Activated CD8-positive, alpha-beta T cell treated with anti-CD3 and anti-CD28 coated beads for 36 hours (primary cell): ENCODE measurements at regions not wholly inside any gene's neighbourhood (a gene's known extent, or its start where the extent isn't known, plus 50 kb on each side); places are given as distances from the start of the nearest gene placed in this dataset.

ENCODE experiments used
- ATAC-seq: fragments of 200-7000 bp; cut with Tn5 transposase; one replicate; pipeline ENCODE4 v1.10.0; 2021; ENCODE audit warnings: mild to moderate bottlenecking, moderate library complexity
- CTCF ChIA-PET: fragments of 350-600 bp; sonication (Branson Sonifier 250); formaldehyde crosslinking; loops from one replicate; lab custom pipeline; 2021; ENCODE audit warnings: antibody characterized with exemption; lab: Charles Lee
- POLR2A ChIA-PET: fragments of 350-600 bp; sonication (Branson Sonifier 250); formaldehyde crosslinking; loops from one replicate; lab custom pipeline; 2021; ENCODE audit warnings: antibody characterized with exemption; lab: Charles Lee
- DNase-seq: peaks from one replicate; pipeline ENCODE4 v3.0.0-alpha.2; 2020
- H3K27ac Mint-ChIP-seq: one replicate; pipeline ENCODE4 v1.8.0; 2021; ENCODE audit warnings: mild to moderate bottlenecking, mixed read lengths
- H3K27me3 Mint-ChIP-seq: one replicate; pipeline ENCODE4 v1.8.0; 2021; ENCODE audit warnings: mixed read lengths
- H3K36me3 Mint-ChIP-seq: one replicate; pipeline ENCODE4 v1.8.0; 2021; ENCODE audit warnings: low read depth, mixed read lengths
- H3K4me1 Mint-ChIP-seq: one replicate; pipeline ENCODE4 v1.8.0; 2021; ENCODE audit warnings: low read depth, mixed read lengths
- H3K4me3 Mint-ChIP-seq: one replicate; pipeline ENCODE4 v1.8.0; 2021; ENCODE audit warnings: mild to moderate bottlenecking, moderate library complexity, mixed read lengths
- H3K9me3 Mint-ChIP-seq: one replicate; pipeline ENCODE4 v1.8.0; 2021; ENCODE audit warnings: mixed read lengths
- intact Hi-C: fragments of 100-400 bp; cut with micrococcal nuclease; formaldehyde crosslinking; loops from one replicate; pipeline ENCODE4 v1.10.0; 2022
- TF ChIP-seq, protein P1 (sequence below): fragments of 200-600 bp; IDR thresholded peaks from one replicate; pipeline ENCODE4 v1.8.0; 2022; ENCODE audit warnings: antibody characterized with exemption, mild to moderate bottlenecking

DNA sequence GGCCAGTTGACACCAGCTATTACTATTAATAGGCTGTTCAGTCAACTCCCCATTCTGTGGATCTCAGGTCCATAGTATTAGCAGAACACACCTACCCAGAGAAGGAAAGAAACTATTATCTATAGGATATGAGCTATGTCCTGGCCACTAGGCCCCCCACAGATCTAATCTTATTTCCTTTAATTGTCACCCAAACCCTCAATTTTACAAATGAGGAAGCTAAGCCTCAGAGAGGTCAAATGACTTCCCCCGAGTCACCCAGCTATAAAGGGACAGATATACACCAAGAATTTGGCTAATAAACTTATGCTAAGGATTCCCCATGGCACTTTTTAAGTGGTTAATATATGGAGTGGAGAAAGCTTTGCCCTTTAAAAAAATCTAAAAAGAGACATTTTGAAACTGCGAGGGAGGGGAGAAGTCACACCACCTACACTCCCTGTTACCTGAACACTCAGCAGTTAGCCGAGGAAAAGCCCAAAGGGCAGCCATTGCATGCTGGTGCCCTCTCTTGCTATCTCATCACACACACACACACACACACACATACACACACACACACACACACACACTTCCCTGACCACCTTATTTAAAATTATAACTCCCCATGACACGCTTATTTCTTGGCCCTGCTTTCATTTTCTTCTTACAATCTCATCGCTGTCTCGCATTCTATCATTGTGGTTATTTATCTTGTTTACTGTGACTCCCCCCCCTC is 157.0 kb upstream of the ADO start:
- peak; percentile 60 for ATAC-seq
- intact Hi-C loops, result loop anchor here (2.0 kb wide), 1 partner anchor 33 kb away; no protein-coding TSS in a partner anchor
- peak overlapping the region; percentile 18 for H3K27ac Mint-ChIP-seq

DNA sequence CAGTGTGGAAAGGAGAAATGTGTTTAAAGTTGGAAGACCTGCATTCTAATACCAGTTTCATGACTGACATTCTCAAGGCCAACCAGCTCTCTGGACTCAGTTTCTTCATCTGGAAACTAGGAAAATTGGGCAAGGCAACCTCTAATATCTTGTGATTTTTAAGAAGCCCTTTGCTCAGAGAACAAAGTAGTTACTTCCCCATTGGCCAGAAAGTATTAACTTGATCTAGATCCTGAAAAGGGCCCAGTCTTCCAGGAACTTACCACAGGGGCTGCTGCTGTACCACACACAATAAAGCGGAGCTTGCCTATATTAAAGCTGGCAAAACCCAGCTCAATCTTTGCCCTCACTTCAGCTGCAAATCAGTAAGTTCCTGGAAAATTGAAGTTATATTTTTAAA is 155.6 kb upstream of the ADO start:
- Mint-ChIP-seq H3K27ac (no peak overlapping the region), H3K36me3 (no peaks in the 10 kb centered on the region), H3K9me3 (peaks cover 2% of the 10 kb centered on the region), H3K27me3 (no peaks in the 10 kb centered on the region), H3K4me3 (no peak overlapping the region), H3K4me1 (peaks cover 49% of the 10 kb centered on the region)
- intact Hi-C loops, result no loop called here
- TF ChIP-seq, protein P1, sequence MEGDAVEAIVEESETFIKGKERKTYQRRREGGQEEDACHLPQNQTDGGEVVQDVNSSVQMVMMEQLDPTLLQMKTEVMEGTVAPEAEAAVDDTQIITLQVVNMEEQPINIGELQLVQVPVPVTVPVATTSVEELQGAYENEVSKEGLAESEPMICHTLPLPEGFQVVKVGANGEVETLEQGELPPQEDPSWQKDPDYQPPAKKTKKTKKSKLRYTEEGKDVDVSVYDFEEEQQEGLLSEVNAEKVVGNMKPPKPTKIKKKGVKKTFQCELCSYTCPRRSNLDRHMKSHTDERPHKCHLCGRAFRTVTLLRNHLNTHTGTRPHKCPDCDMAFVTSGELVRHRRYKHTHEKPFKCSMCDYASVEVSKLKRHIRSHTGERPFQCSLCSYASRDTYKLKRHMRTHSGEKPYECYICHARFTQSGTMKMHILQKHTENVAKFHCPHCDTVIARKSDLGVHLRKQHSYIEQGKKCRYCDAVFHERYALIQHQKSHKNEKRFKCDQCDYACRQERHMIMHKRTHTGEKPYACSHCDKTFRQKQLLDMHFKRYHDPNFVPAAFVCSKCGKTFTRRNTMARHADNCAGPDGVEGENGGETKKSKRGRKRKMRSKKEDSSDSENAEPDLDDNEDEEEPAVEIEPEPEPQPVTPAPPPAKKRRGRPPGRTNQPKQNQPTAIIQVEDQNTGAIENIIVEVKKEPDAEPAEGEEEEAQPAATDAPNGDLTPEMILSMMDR, result no peak
- POLR2A ChIA-PET, result interaction anchor here (0.8 to 0.9 kb wide), 2 partner anchors 11 to 55 kb away, joined by 3 read pairs; no protein-coding TSS in a partner anchor
- DNase-seq, result no peak
- ATAC-seq, result no peak
- CTCF ChIA-PET, result interaction anchor here (0.9 to 3.5 kb wide), 5 partner anchors 11 to 169 kb away, joined by 3 to 23 read pairs (median 4); no protein-coding TSS in a partner anchor

More for the DNA sequence above, 157.0 kb upstream of the ADO start:
- Mint-ChIP-seq H3K4me1 (peaks cover 50% of the 10 kb centered on the region), H3K27me3 (no peaks in the 10 kb centered on the region), H3K9me3 (no peaks in the 10 kb centered on the region), H3K4me3 (peak overlapping the region; percentile 0), H3K36me3 (no peaks in the 10 kb centered on the region)
- POLR2A ChIA-PET, result interaction anchor here (0.9 to 1.9 kb wide), 4 partner anchors 9 to 164 kb away, joined by 5 to 11 read pairs (median 5); partner anchors contain the start of gene ADO
- peak; percentile 67 for DNase-seq
- TF ChIP-seq, protein P1, result no peak
- CTCF ChIA-PET, result interaction anchor here (0.6 to 3.5 kb wide), 7 partner anchors 10 to 170 kb away, joined by 3 to 23 read pairs (median 4); no protein-coding TSS in a partner anchor

DNA sequence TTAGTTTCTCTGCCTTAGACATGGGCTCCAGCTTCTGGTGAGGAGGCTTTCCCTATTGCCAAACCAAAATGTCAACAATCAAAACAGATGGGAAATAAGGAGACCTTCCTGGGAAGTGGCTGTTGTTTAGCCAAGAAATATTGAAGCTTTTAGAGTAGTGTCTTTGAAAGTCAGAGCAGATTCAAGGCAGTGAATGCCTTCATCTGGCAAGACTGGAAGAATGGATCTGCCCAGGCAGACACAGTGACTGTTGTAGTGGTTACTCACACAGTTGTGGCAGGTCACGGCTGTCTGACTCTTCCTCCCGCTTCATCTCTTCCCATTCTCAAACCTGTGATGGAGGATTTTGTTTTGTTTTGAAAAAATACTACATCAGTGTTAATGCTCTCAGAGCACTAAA is 154.1 kb upstream of the ADO start:
- H3K27me3 Mint-ChIP-seq, result no peaks in the 10 kb centered on the region
- DNase-seq (no peak), ATAC-seq (no peak)
- intact Hi-C loops, result no loop called here
- ChIA-PET POLR2A (no interaction called here), CTCF (interaction anchor here (1.4 to 3.5 kb wide), 2 partner anchors 12 to 39 kb away, joined by 4 to 23 read pairs; no protein-coding TSS in a partner anchor)
- H3K4me3 Mint-ChIP-seq, result no peak overlapping the region
- H3K9me3 Mint-ChIP-seq, result peaks cover 2% of the 10 kb centered on the region
- TF ChIP-seq, protein P1, result no peak
- no peak overlapping the region for H3K27ac Mint-ChIP-seq
- H3K4me1 Mint-ChIP-seq, result peaks cover 53% of the 10 kb centered on the region
- H3K36me3 Mint-ChIP-seq, result no peaks in the 10 kb centered on the region

DNA sequence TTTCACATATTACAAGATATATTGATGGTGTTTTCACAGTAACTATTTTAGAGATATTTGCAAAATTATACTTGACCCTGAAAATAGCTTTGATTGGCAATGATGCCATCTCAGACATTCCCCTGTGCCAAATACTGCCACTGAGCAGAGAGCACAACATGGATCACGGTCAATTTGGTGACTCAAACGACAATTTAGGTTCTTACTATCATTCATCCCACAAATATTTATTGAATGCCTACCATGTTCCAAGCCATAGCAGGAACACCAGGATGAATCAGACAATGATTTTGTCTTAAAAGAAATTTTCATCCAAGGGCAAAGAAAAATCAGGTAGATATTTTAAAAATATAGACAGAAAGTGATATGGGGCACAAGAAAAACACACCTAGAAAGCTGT is 153.2 kb upstream of the ADO start:
- H3K27ac Mint-ChIP-seq, result no peak overlapping the region
- H3K9me3 Mint-ChIP-seq, result peaks cover 2% of the 10 kb centered on the region
- H3K4me3 Mint-ChIP-seq, result no peak overlapping the region
- CTCF ChIA-PET, result interaction anchor here (1.0 kb wide), 1 partner anchor 30 kb away, joined by 4 read pairs; no protein-coding TSS in a partner anchor
- H3K4me1 Mint-ChIP-seq, result peaks cover 56% of the 10 kb centered on the region
- intact Hi-C loops, result no loop called here
- H3K27me3 Mint-ChIP-seq, result no peaks in the 10 kb centered on the region
- POLR2A ChIA-PET, result interaction anchor here (1.2 kb wide), 1 partner anchor 11 kb away, joined by 4 read pairs; no protein-coding TSS in a partner anchor
- DNase-seq (no peak), ATAC-seq (no peak)
- H3K36me3 Mint-ChIP-seq, result no peaks in the 10 kb centered on the region
- TF ChIP-seq, protein P1, result no peak

DNA sequence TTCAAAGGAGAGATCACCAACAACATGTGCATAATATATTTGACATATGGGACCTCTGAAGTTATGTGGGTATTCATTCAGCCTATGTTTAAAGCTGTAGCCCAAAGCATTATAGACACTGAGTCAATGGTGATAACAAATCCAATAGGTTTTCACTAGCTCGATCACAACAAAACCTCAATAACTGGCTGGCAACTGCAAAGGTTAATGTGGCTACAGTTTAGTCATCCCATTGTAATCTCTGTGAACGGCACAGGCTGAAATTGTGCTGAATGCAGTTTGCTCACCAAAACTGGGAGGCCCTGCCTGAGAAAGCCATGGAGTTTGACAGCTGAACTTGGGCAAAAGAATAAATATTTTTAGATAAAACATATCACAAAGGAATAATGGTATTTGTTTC is 152.4 kb upstream of the ADO start:
- Mint-ChIP-seq H3K9me3 (peaks cover 2% of the 10 kb centered on the region), H3K36me3 (no peaks in the 10 kb centered on the region), H3K4me1 (peaks cover 49% of the 10 kb centered on the region), H3K27me3 (no peaks in the 10 kb centered on the region), H3K4me3 (no peak overlapping the region), H3K27ac (peak overlapping the region; percentile 40)
- intact Hi-C loops, result no loop called here
- ChIA-PET CTCF (no interaction called here), POLR2A (interaction anchor here (1.2 kb wide), 1 partner anchor 10 kb away, joined by 4 read pairs; no protein-coding TSS in a partner anchor)
- peak; percentile 58 for DNase-seq
- ATAC-seq, result peak; percentile 43
- TF ChIP-seq, protein P1, result no peak
